ENCODE measurements at regions not wholly inside any gene's neighbourhood (a gene's known extent, or its start where the extent isn't known, plus 50 kb on each side); places are given as distances from the start of the nearest gene placed in this dataset.

GRCh38 chr17:13981881-13982280, 87.4 kb upstream of the COX10 start:
- DNase-seq (no peak), ATAC-seq (ENCODE audit: low read depth in 2 of 2) (no peak)
- no peaks in the 10 kb centered on the region for H3K4me1 Mint-ChIP-seq
- H3K27me3 Mint-ChIP-seq: no peaks in the 10 kb centered on the region
- H3K9me3 Mint-ChIP-seq: peaks cover 0 to 3% (median 0%) of the 10 kb centered on the region in 7 donors
- peaks cover 0 to 17% of the 10 kb centered on the region in 2 donors for H3K36me3 Mint-ChIP-seq
- H3K27ac Mint-ChIP-seq: no peak overlapping the region
- no peak overlapping the region for H3K4me3 Mint-ChIP-seq

- H3K4me1 Mint-ChIP-seq: no peaks in the 10 kb centered on the region
- no peak overlapping the region for H3K27ac Mint-ChIP-seq
- H3K9me3 Mint-ChIP-seq: peaks cover 0 to 3% (median 0%) of the 10 kb centered on the region in 7 donors
- no peaks in the 10 kb centered on the region for H3K27me3 Mint-ChIP-seq
- peaks cover 0 to 17% of the 10 kb centered on the region in 2 donors for H3K36me3 Mint-ChIP-seq
- no peak for DNase-seq
- no peak for ATAC-seq (ENCODE audit: low read depth in 2 of 2)
- no peak overlapping the region for H3K4me3 Mint-ChIP-seq
Observed at GRCh38 chr17:13984956-13985355, 84.3 kb upstream of the COX10 start.

GRCh38 chr17:13986855-13987254, 82.4 kb upstream of the COX10 start:
- Mint-ChIP-seq H3K4me3 (no peak overlapping the region), H3K27ac (no peak overlapping the region), H3K4me1 (no peaks in the 10 kb centered on the region), H3K9me3 (peaks cover 0 to 2% (median 0%) of the 10 kb centered on the region in 7 donors), H3K36me3 (peaks cover 0 to 10% of the 10 kb centered on the region in 2 donors), H3K27me3 (no peaks in the 10 kb centered on the region)
- no peak for DNase-seq
- no peak for ATAC-seq (ENCODE audit: low read depth in 2 of 2)

GRCh38 chr17:13989138-13989537, 80.2 kb upstream of the COX10 start:
- Mint-ChIP-seq H3K4me1 (peaks cover 0 to 13% (median 4%) of the 10 kb centered on the region in 3 donors), H3K27ac (no peak overlapping the region), H3K9me3 (no peaks in the 10 kb centered on the region), H3K27me3 (no peaks in the 10 kb centered on the region), H3K4me3 (no peak overlapping the region), H3K36me3 (no peaks in the 10 kb centered on the region)
- no peak for ATAC-seq (ENCODE audit: low read depth in 2 of 2)
- DNase-seq: no peak

GRCh38 chr17:13993106-13993505, 76.2 kb upstream of the COX10 start:
- DNase-seq (no peak), ATAC-seq (ENCODE audit: low read depth in 2 of 2) (no peak)
- Mint-ChIP-seq H3K4me3 (no peak overlapping the region), H3K27me3 (no peaks in the 10 kb centered on the region), H3K4me1 (peaks cover 0 to 14% (median 4%) of the 10 kb centered on the region in 3 donors), H3K27ac (peak overlapping the region in 1 of 6 donors; percentile 34), H3K9me3 (no peaks in the 10 kb centered on the region), H3K36me3 (no peaks in the 10 kb centered on the region)

- peaks cover 0 to 14% (median 4%) of the 10 kb centered on the region in 3 donors for H3K4me1 Mint-ChIP-seq
- H3K9me3 Mint-ChIP-seq: no peaks in the 10 kb centered on the region
- DNase-seq (no peak), ATAC-seq (ENCODE audit: low read depth in 2 of 2) (no peak)
- H3K4me3 Mint-ChIP-seq: no peak overlapping the region
- no peaks in the 10 kb centered on the region for H3K27me3 Mint-ChIP-seq
- H3K36me3 Mint-ChIP-seq: no peaks in the 10 kb centered on the region
- H3K27ac Mint-ChIP-seq: peak overlapping the region in 1 of 6 donors; percentile 56
Observed at GRCh38 chr17:13994050-13994449, 75.3 kb upstream of the COX10 start.

- no peak overlapping the region for H3K27ac Mint-ChIP-seq
- no peak for ATAC-seq (ENCODE audit: low read depth in 2 of 2)
- peaks cover 0 to 14% (median 4%) of the 10 kb centered on the region in 3 donors for H3K4me1 Mint-ChIP-seq
- H3K36me3 Mint-ChIP-seq: peaks cover 0 to 7% of the 10 kb centered on the region in 2 donors
- H3K9me3 Mint-ChIP-seq: peaks cover 0 to 6% (median 0%) of the 10 kb centered on the region in 7 donors
- no peak overlapping the region for H3K4me3 Mint-ChIP-seq
- DNase-seq: no peak
- H3K27me3 Mint-ChIP-seq: no peaks in the 10 kb centered on the region
Observed at GRCh38 chr17:13995856-13996271, 73.4 kb upstream of the COX10 start.

GRCh38 chr17:13996276-13996675, 73.0 kb upstream of the COX10 start:
- Mint-ChIP-seq H3K27ac (peak overlapping the region in 1 of 6 donors; percentile 58), H3K27me3 (no peaks in the 10 kb centered on the region), H3K4me1 (peaks cover 0 to 14% (median 4%) of the 10 kb centered on the region in 3 donors), H3K4me3 (peak overlapping the region in 1 of 8 donors; percentile 59), H3K36me3 (peaks cover 0 to 7% of the 10 kb centered on the region in 2 donors), H3K9me3 (peaks cover 0 to 9% (median 0%) of the 10 kb centered on the region in 7 donors)
- DNase-seq (no peak), ATAC-seq (ENCODE audit: low read depth in 2 of 2) (no peak)

- DNase-seq: no peak
- H3K27ac Mint-ChIP-seq: peak overlapping the region in 1 of 6 donors; percentile 58
- no peaks in the 10 kb centered on the region for H3K27me3 Mint-ChIP-seq
- ATAC-seq (ENCODE audit: low read depth in 2 of 2): no peak
- H3K4me1 Mint-ChIP-seq: peaks cover 0 to 14% (median 4%) of the 10 kb centered on the region in 3 donors
- H3K36me3 Mint-ChIP-seq: peaks cover 0 to 7% of the 10 kb centered on the region in 2 donors
- H3K9me3 Mint-ChIP-seq: peaks cover 0 to 9% (median 0%) of the 10 kb centered on the region in 7 donors
- H3K4me3 Mint-ChIP-seq: peak overlapping the region in 1 of 8 donors; percentile 59
Observed at GRCh38 chr17:13996748-13997147, 72.6 kb upstream of the COX10 start.

- Mint-ChIP-seq H3K9me3 (peaks cover 0 to 6% (median 0%) of the 10 kb centered on the region in 7 donors), H3K27me3 (no peaks in the 10 kb centered on the region), H3K4me3 (no peak overlapping the region), H3K36me3 (peaks cover 0 to 4% of the 10 kb centered on the region in 2 donors), H3K27ac (peak overlapping the region in 2 of 6 donors; percentile 8 to 17), H3K4me1 (peaks cover 0 to 8% (median 0%) of the 10 kb centered on the region in 3 donors)
- no peak for DNase-seq
- ATAC-seq (ENCODE audit: low read depth in 2 of 2): no peak
Observed at GRCh38 chr17:14004927-14005620, 64.2 kb upstream of the COX10 start.

- Mint-ChIP-seq H3K27ac (no peak overlapping the region), H3K36me3 (no peaks in the 10 kb centered on the region), H3K4me1 (peaks cover 1 to 13% (median 3%) of the 10 kb centered on the region in 3 donors), H3K4me3 (no peak overlapping the region), H3K9me3 (peaks cover 0 to 4% (median 0%) of the 10 kb centered on the region in 7 donors), H3K27me3 (no peaks in the 10 kb centered on the region)
- ATAC-seq (ENCODE audit: low read depth in 2 of 2) (no peak), DNase-seq (no peak)
Observed at GRCh38 chr17:14006249-14006942, 62.9 kb upstream of the COX10 start.

GRCh38 chr17:14007951-14008350, 61.4 kb upstream of the COX10 start:
- peaks cover 0 to 4% (median 0%) of the 10 kb centered on the region in 7 donors for H3K9me3 Mint-ChIP-seq
- H3K27ac Mint-ChIP-seq: no peak overlapping the region
- ATAC-seq (ENCODE audit: low read depth in 2 of 2) (no peak), DNase-seq (no peak)
- no peaks in the 10 kb centered on the region for H3K36me3 Mint-ChIP-seq
- no peaks in the 10 kb centered on the region for H3K27me3 Mint-ChIP-seq
- H3K4me3 Mint-ChIP-seq: no peak overlapping the region
- H3K4me1 Mint-ChIP-seq: peaks cover 11 to 23% (median 11%) of the 10 kb centered on the region in 3 donors

GRCh38 chr17:14011036-14011692, 58.1 kb upstream of the COX10 start:
- peaks cover 0 to 2% (median 0%) of the 10 kb centered on the region in 3 donors for H3K27me3 Mint-ChIP-seq
- ATAC-seq (ENCODE audit: low read depth in 2 of 2) (no peak), DNase-seq (no peak)
- peaks cover 11 to 16% (median 11%) of the 10 kb centered on the region in 3 donors for H3K4me1 Mint-ChIP-seq
- peak overlapping the region in 1 of 6 donors; percentile 47 for H3K27ac Mint-ChIP-seq
- H3K4me3 Mint-ChIP-seq: peak overlapping the region in 1 of 8 donors; percentile 69
- H3K9me3 Mint-ChIP-seq: peaks cover 0 to 4% (median 0%) of the 10 kb centered on the region in 7 donors
- H3K36me3 Mint-ChIP-seq: no peaks in the 10 kb centered on the region

Data from naive B cell (primary cell).